OCI-LY1 (cell line): ENCODE measurements at regions not wholly inside any gene's neighbourhood (a gene's known extent, or its start where the extent isn't known, plus 50 kb on each side); places are given as distances from the start of the nearest gene placed in this dataset.
"Not testable (repeated sequence)": the region's sequence is repeated elsewhere in the genome, so short reads cannot be mapped to it uniquely, and the experiment has no call there.

Experiments used
- H2AFZ ChIP-seq: fragments of 200-600 bp; sonication (generic), shearing (Covaris generic); 2 replicates; pipeline ENCODE4 v1.6.0; 2014; ENCODE audit warnings: antibody characterized with exemption, mild to moderate bottlenecking, low read length
- H3F3A ChIP-seq: fragments of 200-600 bp; sonication (generic), shearing (Covaris generic); 2 replicates; pipeline ENCODE4 v1.6.0; 2014; ENCODE audit warnings: mild to moderate bottlenecking, antibody characterized with exemption, low read length, moderate library complexity; ENCODE audit not compliant: insufficient read depth
- H3K27ac ChIP-seq: fragments of 200-600 bp; sonication (generic); 2 replicates; pipeline ENCODE4 v1.5.1; 2014; ENCODE audit warnings: low read length, mixed run types, mild to moderate bottlenecking, low read depth; ENCODE audit not compliant: poor library complexity, severe bottlenecking
- H3K27me3 ChIP-seq: fragments of 200-600 bp; sonication (generic); 2 replicates; pipeline ENCODE4 v1.6.0; 2014; ENCODE audit warnings: antibody characterized with exemption, mild to moderate bottlenecking, low read length, moderate library complexity; ENCODE audit not compliant: insufficient read depth
- H3K36me3 ChIP-seq: fragments of 200-600 bp; sonication (generic); 2 replicates; pipeline ENCODE4 v1.6.1; 2014; ENCODE audit warnings: mild to moderate bottlenecking, antibody characterized with exemption, low read length, moderate library complexity, mixed read lengths; ENCODE audit not compliant: insufficient read depth
- H3K4me1 ChIP-seq: fragments of 200-600 bp; sonication (generic); 2 replicates; pipeline ENCODE4 v1.5.1; 2014; ENCODE audit warnings: mild to moderate bottlenecking, low read length, moderate library complexity; ENCODE audit not compliant: insufficient read depth, severe bottlenecking
- H3K4me2 ChIP-seq: fragments of 200-600 bp; sonication (generic), shearing (Covaris generic); 2 replicates; pipeline ENCODE4 v1.6.1; 2014; ENCODE audit warnings: low read length
- H3K4me3 ChIP-seq: fragments of 200-600 bp; sonication (generic); 2 replicates; pipeline ENCODE4 v1.5.1; 2014; ENCODE audit warnings: low read length, low read depth, mild to moderate bottlenecking, mixed read lengths; ENCODE audit not compliant: poor library complexity, severe bottlenecking
- H3K79me2 ChIP-seq: fragments of 200-600 bp; shearing (Covaris generic); 2 replicates; pipeline ENCODE4 v1.6.1; 2016; ENCODE audit warnings: mixed run types, low read length, mixed read lengths; ENCODE audit not compliant: insufficient read depth
- H3K9ac ChIP-seq: fragments of 200-600 bp; sonication (generic), shearing (Covaris generic); 2 replicates; pipeline ENCODE4 v1.6.1; 2014; ENCODE audit warnings: mild to moderate bottlenecking, low read length, mixed read lengths
- H3K9me2 ChIP-seq: fragments of 200-600 bp; sonication (generic), shearing (Covaris generic); 2 replicates; pipeline ENCODE4 v1.6.1; 2014; ENCODE audit warnings: low read depth, mild to moderate bottlenecking, low read length, mixed read lengths
- H3K9me3 ChIP-seq: fragments of 200-600 bp; shearing (Covaris generic); 2 replicates; pipeline ENCODE4 v1.6.1; 2014; ENCODE audit warnings: low read length, mixed read lengths
- H4K20me1 ChIP-seq: fragments of 200-600 bp; sonication (generic), shearing (Covaris generic); 2 replicates; pipeline ENCODE4 v1.6.0; 2016; ENCODE audit warnings: mild to moderate bottlenecking, low read length; ENCODE audit not compliant: insufficient read depth
- EZH2 ChIP-seq: fragments of 200-600 bp; sonication (generic), shearing (Covaris generic); IDR thresholded peaks from 2 replicates; pipeline ENCODE4 v1.8.0; 2017; ENCODE audit warnings: borderline replicate concordance, mixed run types, mild to moderate bottlenecking, antibody characterized with exemption, low read length, moderate library complexity, mixed read lengths
- TF ChIP-seq, protein P1 (sequence below): fragments of 200-600 bp; sonication (generic), shearing (Covaris generic); IDR thresholded peaks from 2 replicates; pipeline ENCODE4 v1.5.1; 2017; ENCODE audit warnings: mild to moderate bottlenecking, antibody characterized with exemption, low read length, moderate library complexity, mixed read lengths

DNA sequence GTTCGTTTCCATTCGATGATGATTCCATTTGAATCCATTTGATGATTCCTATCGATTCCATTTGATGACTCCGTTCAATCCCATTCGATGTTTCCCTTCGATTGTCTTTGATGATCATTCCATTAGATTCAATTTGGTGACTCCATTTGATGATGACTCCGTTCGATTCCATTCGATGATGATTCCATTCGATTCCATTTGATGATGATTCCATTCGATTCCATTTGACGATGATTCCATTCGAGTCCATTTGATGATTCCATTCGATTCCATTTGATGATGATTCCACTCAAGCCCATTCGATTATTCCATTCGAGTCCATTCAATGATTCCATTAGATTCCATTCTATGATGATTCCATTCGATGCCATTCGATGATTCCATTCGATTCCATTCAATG, 2730.6 kb downstream of the RPIA start:
- H3K79me2 ChIP-seq, H4K20me1 ChIP-seq, H3F3A ChIP-seq, H2AFZ ChIP-seq, H3K27ac ChIP-seq, H3K9ac ChIP-seq, H3K4me2 ChIP-seq, H3K27me3 ChIP-seq, H3K9me3 ChIP-seq, H3K4me1 ChIP-seq, H3K4me3 ChIP-seq, H3K36me3 ChIP-seq, H3K9me2 ChIP-seq: not testable (repeated sequence)

DNA sequence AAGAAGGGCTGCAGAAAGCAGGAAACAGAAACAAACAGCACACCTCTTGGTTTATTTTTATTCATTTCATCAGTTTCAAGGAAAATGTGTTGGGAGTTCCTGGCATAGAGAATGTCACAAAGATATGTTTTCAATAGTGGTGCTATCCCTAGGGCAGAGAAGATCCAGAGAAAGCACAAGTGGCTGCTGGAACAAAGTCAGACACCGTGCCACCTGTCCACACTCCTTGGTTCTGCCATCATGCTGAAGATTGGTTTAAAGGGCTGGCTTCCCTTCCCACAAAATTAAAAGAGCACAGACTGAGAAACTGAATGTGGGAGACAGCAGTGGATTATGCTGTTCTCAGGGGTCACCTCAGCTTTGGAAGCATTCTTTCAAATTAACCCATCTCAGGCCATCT, 2735.7 kb downstream of the RPIA start:
- H3K9ac ChIP-seq, H3K9me2 ChIP-seq, H3K9me3 ChIP-seq, H3K4me3 ChIP-seq, H3F3A ChIP-seq, H3K4me2 ChIP-seq, H3K27me3 ChIP-seq, H2AFZ ChIP-seq, H3K36me3 ChIP-seq, H3K4me1 ChIP-seq, H4K20me1 ChIP-seq, H3K79me2 ChIP-seq, H3K27ac ChIP-seq: not testable (repeated sequence)

DNA sequence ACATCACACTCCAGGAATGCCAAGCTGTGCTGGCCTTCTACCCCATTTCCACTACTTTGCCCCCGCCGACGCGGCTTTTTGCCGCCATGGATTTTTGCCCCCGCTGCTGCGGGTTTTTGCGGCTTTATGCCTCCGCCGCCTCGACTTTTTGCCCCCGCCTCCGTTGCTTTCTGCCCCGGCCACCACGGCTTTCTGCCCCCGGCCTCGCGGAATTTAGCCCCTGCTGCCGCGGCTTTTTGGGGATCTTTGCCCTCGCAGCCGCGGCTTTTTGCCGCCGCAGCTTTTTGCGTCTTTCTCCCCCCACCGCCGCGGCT, 2750.4 kb downstream of the RPIA start:
- not testable (repeated sequence) for H3K27ac ChIP-seq, H3F3A ChIP-seq, H4K20me1 ChIP-seq, H3K4me3 ChIP-seq, H2AFZ ChIP-seq, H3K9me3 ChIP-seq, H3K79me2 ChIP-seq, H3K36me3 ChIP-seq, H3K9ac ChIP-seq, H3K4me2 ChIP-seq, H3K4me1 ChIP-seq, H3K9me2 ChIP-seq, H3K27me3 ChIP-seq

DNA sequence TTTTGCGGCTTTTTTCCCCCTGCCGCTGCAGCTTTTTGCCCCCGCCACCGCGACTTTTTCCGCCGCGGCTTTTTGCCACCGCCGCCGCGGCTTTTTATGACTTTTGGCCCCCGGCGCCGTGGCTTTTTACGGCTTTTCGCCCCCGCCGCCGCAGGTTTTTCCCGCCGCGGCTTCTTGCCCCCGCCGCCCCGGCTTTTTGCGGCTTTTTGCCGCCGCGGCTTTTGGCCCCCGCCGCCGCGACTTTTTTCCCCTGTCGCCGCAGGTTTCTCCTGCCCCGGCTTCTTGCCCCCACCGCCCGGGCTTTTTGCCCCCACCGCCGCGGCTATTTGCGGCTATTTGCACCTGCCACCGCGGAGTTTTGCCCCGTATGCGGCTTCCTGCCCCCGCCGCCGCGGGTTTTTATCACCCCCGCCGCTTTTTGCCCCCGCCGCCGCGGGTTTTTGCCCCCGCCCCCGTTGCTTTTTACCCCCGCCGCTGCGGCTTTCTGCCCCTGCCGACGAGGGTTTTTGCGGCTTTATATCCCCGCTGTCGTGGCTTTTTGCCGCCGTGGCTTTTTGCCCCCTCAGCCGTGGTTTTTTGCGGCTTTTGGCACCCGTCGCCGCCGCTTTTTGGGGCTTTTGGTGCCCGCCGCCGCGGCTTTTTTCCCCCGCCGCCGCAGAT, 2750.9 kb downstream of the RPIA start:
- Histone ChIP-seq H3K9me3 (no peaks in the 10 kb centered on the region), H4K20me1 (no peaks in the 10 kb centered on the region), H3K27me3 (no peaks in the 10 kb centered on the region), H3K4me2 (no peak overlapping the region), H3K9me2 (no peaks in the 10 kb centered on the region), H3K4me3 (no peak overlapping the region), H3K27ac (no peak overlapping the region), H3K9ac (no peak overlapping the region), H2AFZ (no peak overlapping the region), H3K79me2 (no peaks in the 10 kb centered on the region), H3K36me3 (no peaks in the 10 kb centered on the region), H3K4me1 (no peaks in the 10 kb centered on the region), H3F3A (no peaks in the 10 kb centered on the region)
- no peak for TF ChIP-seq EZH2
- TF ChIP-seq, protein P1, sequence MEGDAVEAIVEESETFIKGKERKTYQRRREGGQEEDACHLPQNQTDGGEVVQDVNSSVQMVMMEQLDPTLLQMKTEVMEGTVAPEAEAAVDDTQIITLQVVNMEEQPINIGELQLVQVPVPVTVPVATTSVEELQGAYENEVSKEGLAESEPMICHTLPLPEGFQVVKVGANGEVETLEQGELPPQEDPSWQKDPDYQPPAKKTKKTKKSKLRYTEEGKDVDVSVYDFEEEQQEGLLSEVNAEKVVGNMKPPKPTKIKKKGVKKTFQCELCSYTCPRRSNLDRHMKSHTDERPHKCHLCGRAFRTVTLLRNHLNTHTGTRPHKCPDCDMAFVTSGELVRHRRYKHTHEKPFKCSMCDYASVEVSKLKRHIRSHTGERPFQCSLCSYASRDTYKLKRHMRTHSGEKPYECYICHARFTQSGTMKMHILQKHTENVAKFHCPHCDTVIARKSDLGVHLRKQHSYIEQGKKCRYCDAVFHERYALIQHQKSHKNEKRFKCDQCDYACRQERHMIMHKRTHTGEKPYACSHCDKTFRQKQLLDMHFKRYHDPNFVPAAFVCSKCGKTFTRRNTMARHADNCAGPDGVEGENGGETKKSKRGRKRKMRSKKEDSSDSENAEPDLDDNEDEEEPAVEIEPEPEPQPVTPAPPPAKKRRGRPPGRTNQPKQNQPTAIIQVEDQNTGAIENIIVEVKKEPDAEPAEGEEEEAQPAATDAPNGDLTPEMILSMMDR: no peak

DNA sequence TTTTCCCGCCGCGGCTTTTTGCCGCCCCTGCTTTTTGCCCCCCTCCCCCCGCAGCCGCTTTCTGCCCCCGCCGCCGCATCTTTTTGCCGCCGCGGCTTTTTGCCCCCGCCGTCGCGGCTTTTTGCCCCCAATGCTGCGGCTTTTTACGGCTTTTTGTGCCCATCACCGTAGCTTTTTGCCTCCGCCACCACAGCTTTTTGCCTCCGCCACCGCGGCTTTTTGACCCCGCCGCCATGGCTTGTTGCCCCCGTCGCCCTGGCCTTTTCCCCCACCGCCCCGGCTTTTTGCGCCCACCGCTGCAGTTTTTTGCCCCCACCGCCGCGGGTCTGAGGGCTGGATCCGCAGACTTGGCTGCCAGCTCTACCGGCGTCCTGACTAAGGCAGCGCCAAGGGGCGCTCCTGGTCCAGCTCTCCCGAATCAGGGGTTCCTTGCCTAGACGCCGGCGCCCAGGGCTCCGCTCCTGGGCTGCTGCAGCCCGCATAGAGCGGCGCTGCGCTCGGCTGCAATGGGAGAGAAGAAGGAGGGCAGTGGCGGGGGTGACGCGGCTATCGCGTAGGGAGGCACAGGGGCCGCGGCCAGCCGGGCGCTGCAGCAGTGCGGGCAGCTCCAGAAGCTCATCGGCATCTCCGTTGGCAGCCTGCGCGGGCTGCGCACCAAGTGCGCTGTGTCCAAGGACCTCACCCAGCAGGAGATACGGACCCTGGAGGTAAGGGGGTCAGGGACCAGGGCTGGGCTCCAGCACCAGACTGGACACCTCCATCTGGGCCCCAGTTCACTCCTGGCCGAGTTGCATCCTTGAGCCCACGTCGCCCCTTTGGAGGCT, 2751.6 kb downstream of the RPIA start:
- H3K36me3 ChIP-seq, H3F3A ChIP-seq, H3K9me3 ChIP-seq, H3K9ac ChIP-seq, H3K27ac ChIP-seq, H2AFZ ChIP-seq, H3K79me2 ChIP-seq, H3K27me3 ChIP-seq, H3K4me1 ChIP-seq, H4K20me1 ChIP-seq, H3K9me2 ChIP-seq, H3K4me3 ChIP-seq, H3K4me2 ChIP-seq: not testable (repeated sequence)

DNA sequence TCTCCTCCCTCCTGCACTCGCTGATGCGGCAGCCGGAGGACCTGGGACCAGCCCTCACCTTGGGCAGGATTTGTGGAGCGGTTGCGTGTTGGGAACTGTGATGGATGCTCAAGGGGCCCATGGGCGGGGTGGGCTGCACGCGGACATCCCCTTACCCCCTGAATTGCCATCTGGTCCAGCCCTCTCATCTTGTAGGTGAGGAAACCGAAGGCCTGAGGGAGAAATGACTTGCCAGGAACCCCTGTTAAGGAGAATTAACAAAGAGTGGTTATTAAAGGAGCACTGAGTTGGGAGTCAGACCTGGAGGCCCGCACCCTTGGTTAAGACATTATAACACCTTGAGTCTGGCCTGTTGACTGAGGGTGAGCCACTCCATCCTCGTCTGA, 2752.2 kb downstream of the RPIA start:
- H3K79me2 ChIP-seq, H3K9me2 ChIP-seq, H3K36me3 ChIP-seq, H3K27me3 ChIP-seq, H3K4me3 ChIP-seq, H4K20me1 ChIP-seq, H3K4me2 ChIP-seq, H3K9ac ChIP-seq, H3K27ac ChIP-seq, H3F3A ChIP-seq, H2AFZ ChIP-seq, H3K4me1 ChIP-seq, H3K9me3 ChIP-seq: not testable (repeated sequence)

DNA sequence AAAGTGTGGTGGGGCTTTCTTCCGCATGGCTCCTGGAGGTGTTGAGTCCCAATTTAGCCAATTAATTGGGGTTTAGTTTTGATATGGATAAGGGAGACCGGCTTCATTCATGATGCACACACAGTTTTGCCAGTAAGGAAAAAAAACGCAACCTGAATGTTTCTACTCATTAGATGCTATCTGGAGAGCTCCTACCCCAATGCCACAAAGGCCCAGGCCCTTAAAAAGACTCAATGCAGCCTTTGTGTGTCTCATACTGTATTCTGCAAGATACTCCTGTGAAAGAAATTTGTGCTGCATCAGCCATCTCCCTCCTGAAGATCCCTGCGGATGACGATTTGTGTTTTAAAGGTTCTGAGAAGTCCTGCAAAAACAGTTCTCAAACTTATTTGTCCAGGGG, 2754.2 kb downstream of the RPIA start:
- H3K4me1 ChIP-seq, H3K27me3 ChIP-seq, H3K27ac ChIP-seq, H3F3A ChIP-seq, H3K9ac ChIP-seq, H3K79me2 ChIP-seq, H4K20me1 ChIP-seq, H3K36me3 ChIP-seq, H3K4me3 ChIP-seq, H2AFZ ChIP-seq, H3K9me2 ChIP-seq, H3K4me2 ChIP-seq, H3K9me3 ChIP-seq: not testable (repeated sequence)
